Uterus (tissue), 2 donors: ENCODE measurements at regions not wholly inside any gene's neighbourhood (a gene's known extent, or its start where the extent isn't known, plus 50 kb on each side); places are given as distances from the start of the nearest gene placed in this dataset.

Experiments
- POLR2A ChIP-seq, 2 donors: fragments of 450-650 bp; IDR thresholded peaks; one replicate each; pipeline ENCODE4 v1.6.1; 2016; ENCODE audit warnings: antibody characterized with exemption in 2 of 2, mild to moderate bottlenecking in 1 of 2, moderate library complexity in 1 of 2
- TF ChIP-seq, protein P1 (sequence below), 4 experiments: fragments of 200-600 bp in 2 of 4; fragments of 450-650 bp in 2 of 4; sonication (generic) in 2 of 4; IDR thresholded peaks; one replicate each; pipeline ENCODE4 v1.5.1; 2016 to 2019; ENCODE audit warnings: antibody characterized with exemption in 4 of 4, mild to moderate bottlenecking in 2 of 4, moderate library complexity in 1 of 4

DNA sequence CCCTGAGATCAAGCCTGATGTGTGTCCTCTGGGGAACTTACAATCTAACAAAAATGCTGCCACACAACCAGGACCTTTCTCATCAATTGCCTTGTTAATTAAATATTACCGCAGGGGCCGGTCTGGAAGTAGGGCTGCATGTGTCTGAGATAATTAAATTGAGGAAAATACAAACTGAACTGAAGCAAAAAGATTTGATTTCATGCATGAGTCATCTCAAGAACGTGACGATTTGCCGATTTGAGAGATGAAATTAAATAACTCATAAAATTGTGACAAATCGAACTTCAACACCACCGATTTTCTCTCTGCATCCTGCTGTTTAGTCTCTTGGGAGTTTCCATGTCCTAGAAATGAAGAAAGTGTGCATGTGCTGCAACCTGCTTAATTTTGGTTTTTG, 94.6 kb upstream of the DAAM1 start:
- no peak for TF ChIP-seq POLR2A (IDR thresholded peaks at IDR 0.05)
- TF ChIP-seq, protein P1, sequence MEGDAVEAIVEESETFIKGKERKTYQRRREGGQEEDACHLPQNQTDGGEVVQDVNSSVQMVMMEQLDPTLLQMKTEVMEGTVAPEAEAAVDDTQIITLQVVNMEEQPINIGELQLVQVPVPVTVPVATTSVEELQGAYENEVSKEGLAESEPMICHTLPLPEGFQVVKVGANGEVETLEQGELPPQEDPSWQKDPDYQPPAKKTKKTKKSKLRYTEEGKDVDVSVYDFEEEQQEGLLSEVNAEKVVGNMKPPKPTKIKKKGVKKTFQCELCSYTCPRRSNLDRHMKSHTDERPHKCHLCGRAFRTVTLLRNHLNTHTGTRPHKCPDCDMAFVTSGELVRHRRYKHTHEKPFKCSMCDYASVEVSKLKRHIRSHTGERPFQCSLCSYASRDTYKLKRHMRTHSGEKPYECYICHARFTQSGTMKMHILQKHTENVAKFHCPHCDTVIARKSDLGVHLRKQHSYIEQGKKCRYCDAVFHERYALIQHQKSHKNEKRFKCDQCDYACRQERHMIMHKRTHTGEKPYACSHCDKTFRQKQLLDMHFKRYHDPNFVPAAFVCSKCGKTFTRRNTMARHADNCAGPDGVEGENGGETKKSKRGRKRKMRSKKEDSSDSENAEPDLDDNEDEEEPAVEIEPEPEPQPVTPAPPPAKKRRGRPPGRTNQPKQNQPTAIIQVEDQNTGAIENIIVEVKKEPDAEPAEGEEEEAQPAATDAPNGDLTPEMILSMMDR (IDR thresholded peaks at IDR 0.05) = no peak
